Progenitor cell of endocrine pancreas (in vitro differentiated cells): ENCODE measurements at regions not wholly inside any gene's neighbourhood (a gene's known extent, or its start where the extent isn't known, plus 50 kb on each side); places are given as distances from the start of the nearest gene placed in this dataset.

Experiments used
- DNase-seq: peaks from one replicate; pipeline ENCODE4 v3.0.0; 2021; ENCODE audit warnings: low spot score; ENCODE audit not compliant: unreplicated experiment
- H3K27ac Mint-ChIP-seq: 2 replicates; pipeline ENCODE4 v1.8.0; 2021; ENCODE audit warnings: mild to moderate bottlenecking, moderate library complexity, mixed read lengths
- H3K27me3 Mint-ChIP-seq: 2 replicates; pipeline ENCODE4 v1.8.0; 2021; ENCODE audit warnings: mixed read lengths
- H3K36me3 Mint-ChIP-seq: 2 replicates; pipeline ENCODE4 v1.8.0; 2022; ENCODE audit warnings: mixed read lengths; ENCODE audit not compliant: insufficient read depth
- H3K4me1 Mint-ChIP-seq: 2 replicates; pipeline ENCODE4 v1.8.0; 2021; ENCODE audit warnings: low read depth, mixed read lengths
- H3K4me3 Mint-ChIP-seq: 2 replicates; pipeline ENCODE4 v1.8.0; 2021; ENCODE audit warnings: low read depth, mild to moderate bottlenecking, moderate library complexity, mixed read lengths
- H3K9me3 Mint-ChIP-seq: 2 replicates; pipeline ENCODE4 v1.8.0; 2021; ENCODE audit warnings: low read depth, mixed read lengths
- TF ChIP-seq, protein P1 (sequence below): fragments of 200-600 bp; sonication (generic); IDR thresholded peaks from one replicate; pipeline ENCODE4 v1.5.0; 2021; ENCODE audit warnings: antibody characterized with exemption, mild to moderate bottlenecking; ENCODE audit not compliant: unreplicated experiment

DNA sequence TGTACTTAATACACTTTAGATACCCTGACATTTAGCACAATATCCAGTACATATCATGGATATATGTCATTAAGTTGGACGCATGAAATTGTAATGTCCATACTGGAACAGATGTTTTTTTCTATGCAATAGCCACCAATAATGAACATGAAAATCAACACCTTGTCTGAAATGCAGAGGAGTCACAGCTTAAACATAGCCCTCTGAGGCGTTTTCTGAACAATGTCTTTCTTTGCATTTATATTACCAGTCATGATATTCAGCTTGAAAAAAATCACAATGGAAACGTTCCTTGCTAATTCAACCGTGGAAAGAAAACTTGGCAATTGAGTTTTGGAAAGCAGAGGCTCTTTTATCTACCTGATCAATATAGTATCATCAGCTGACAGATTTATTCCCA, 86.7 kb upstream of the COL11A1 start:
- no peaks in the 10 kb centered on the region for H3K4me1 Mint-ChIP-seq
- no peaks in the 10 kb centered on the region for H3K9me3 Mint-ChIP-seq
- DNase-seq: no peak
- no peaks in the 10 kb centered on the region for H3K27me3 Mint-ChIP-seq
- no peaks in the 10 kb centered on the region for H3K36me3 Mint-ChIP-seq
- TF ChIP-seq, protein P1, sequence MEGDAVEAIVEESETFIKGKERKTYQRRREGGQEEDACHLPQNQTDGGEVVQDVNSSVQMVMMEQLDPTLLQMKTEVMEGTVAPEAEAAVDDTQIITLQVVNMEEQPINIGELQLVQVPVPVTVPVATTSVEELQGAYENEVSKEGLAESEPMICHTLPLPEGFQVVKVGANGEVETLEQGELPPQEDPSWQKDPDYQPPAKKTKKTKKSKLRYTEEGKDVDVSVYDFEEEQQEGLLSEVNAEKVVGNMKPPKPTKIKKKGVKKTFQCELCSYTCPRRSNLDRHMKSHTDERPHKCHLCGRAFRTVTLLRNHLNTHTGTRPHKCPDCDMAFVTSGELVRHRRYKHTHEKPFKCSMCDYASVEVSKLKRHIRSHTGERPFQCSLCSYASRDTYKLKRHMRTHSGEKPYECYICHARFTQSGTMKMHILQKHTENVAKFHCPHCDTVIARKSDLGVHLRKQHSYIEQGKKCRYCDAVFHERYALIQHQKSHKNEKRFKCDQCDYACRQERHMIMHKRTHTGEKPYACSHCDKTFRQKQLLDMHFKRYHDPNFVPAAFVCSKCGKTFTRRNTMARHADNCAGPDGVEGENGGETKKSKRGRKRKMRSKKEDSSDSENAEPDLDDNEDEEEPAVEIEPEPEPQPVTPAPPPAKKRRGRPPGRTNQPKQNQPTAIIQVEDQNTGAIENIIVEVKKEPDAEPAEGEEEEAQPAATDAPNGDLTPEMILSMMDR: no peak
- H3K4me3 Mint-ChIP-seq: no peak overlapping the region
- H3K27ac Mint-ChIP-seq: no peak overlapping the region

DNA sequence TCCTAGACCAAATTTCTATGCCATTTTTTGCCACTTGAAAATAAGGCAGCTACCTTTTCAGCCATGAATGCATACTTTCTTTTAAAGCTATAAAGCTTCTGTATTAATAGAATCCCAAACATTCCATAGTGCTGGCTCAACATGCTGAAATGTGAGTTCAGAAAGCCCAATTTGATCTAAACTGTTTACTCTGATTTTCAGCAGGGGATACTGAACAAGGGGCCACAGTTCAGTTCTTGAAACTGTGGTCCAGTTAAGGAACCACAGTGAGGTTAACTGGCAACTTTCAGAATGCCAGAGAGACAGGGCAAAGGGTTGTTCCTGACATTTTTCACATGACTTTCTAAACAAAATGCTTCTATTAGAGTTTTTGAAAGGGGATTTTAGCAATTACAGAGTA, 85.7 kb upstream of the COL11A1 start:
- Mint-ChIP-seq H3K4me1 (no peaks in the 10 kb centered on the region), H3K27me3 (no peaks in the 10 kb centered on the region), H3K9me3 (no peaks in the 10 kb centered on the region), H3K36me3 (no peaks in the 10 kb centered on the region), H3K27ac (no peak overlapping the region), H3K4me3 (no peak overlapping the region)
- DNase-seq: no peak
- TF ChIP-seq, protein P1: no peak

DNA sequence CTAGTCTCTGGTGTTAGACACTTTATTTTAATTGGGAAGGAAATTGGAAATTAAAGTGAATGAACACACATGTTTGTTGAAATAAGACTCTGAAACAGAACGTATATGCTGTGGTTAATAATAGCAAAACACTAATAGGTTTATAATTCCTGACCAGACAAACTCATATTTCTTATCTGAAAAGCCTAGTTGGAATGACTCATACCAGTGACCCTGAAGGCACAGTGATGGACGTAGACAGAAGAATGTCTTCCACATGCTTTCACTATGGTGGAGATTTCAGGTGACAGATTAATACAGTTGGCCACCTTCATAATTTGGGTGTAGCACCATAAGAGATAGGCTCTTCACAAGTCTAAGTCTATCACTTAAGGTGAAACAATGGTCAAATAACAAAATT, 83.0 kb upstream of the COL11A1 start:
- no peak for DNase-seq
- TF ChIP-seq, protein P1: no peak
- Mint-ChIP-seq H3K36me3 (no peaks in the 10 kb centered on the region), H3K27me3 (no peaks in the 10 kb centered on the region), H3K9me3 (no peaks in the 10 kb centered on the region), H3K4me1 (no peaks in the 10 kb centered on the region), H3K4me3 (no peak overlapping the region), H3K27ac (no peak overlapping the region)

DNA sequence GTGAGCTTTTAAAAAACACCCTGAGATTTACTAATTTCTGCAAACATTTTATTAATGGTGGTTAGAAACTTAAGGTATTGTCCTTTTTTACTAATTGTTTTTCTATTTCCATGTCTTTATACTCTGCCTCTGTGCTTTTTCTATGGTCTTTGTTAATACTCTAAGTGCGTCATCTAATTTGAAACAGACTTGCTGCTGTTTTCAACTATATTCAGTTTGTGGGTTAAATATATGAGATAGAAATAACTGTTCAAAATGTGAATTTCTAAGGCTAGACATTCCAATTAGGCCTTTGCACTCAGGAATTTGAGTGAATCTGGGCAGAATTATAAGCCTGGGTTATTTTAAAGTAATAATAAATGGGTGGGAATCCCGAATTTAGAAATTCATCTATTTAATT, 82.4 kb upstream of the COL11A1 start:
- Mint-ChIP-seq H3K9me3 (no peaks in the 10 kb centered on the region), H3K36me3 (no peaks in the 10 kb centered on the region), H3K4me1 (no peaks in the 10 kb centered on the region), H3K27ac (no peak overlapping the region), H3K27me3 (no peaks in the 10 kb centered on the region), H3K4me3 (no peak overlapping the region)
- TF ChIP-seq, protein P1: no peak
- DNase-seq: no peak

DNA sequence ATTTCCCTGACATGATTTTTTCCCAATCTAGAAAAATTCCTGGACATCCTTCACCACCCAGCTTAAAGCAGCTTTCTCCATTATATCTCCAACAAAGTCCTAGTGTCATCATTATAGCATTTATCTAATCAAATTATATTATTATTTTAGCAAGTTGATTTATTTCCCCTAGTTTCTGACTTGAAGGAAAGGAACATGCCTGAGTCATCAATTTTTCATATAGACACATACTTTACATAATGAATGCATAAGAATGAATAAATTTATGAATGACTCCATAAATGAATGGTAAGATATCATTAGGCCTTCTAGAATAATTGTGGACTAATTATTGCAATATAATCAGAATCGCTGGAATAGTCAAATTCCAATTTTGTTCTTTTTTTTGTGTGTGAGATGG, 79.4 kb upstream of the COL11A1 start:
- DNase-seq: no peak
- no peaks in the 10 kb centered on the region for H3K9me3 Mint-ChIP-seq
- TF ChIP-seq, protein P1: no peak
- H3K4me3 Mint-ChIP-seq: no peak overlapping the region
- no peaks in the 10 kb centered on the region for H3K36me3 Mint-ChIP-seq
- H3K27ac Mint-ChIP-seq: no peak overlapping the region
- H3K27me3 Mint-ChIP-seq: no peaks in the 10 kb centered on the region
- no peaks in the 10 kb centered on the region for H3K4me1 Mint-ChIP-seq

DNA sequence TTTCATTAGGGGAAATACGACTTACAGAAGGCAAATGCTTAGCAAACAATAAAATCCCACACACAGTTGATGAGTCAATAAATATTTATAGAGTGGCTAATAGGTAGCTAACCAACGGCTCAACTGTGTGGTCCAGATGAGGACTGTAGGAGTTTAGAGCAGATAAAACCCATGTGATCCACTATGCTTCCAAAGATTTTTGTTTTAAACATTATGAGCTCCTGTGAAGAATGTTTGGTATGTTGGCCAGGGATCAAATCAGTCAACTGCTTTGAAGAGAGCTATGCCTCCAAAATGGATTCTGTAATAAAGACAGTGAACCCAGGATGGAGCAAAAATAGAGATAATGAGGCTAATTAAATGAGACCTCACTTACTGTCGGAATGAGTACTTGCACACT, 72.3 kb upstream of the COL11A1 start:
- no peak overlapping the region for H3K27ac Mint-ChIP-seq
- TF ChIP-seq, protein P1: no peak
- H3K4me3 Mint-ChIP-seq: no peak overlapping the region
- no peaks in the 10 kb centered on the region for H3K36me3 Mint-ChIP-seq
- no peaks in the 10 kb centered on the region for H3K27me3 Mint-ChIP-seq
- H3K9me3 Mint-ChIP-seq: no peaks in the 10 kb centered on the region
- DNase-seq: no peak
- no peaks in the 10 kb centered on the region for H3K4me1 Mint-ChIP-seq
